Neural cell (in vitro differentiated cells): ENCODE measurements at regions not wholly inside any gene's neighbourhood (a gene's known extent, or its start where the extent isn't known, plus 50 kb on each side); places are given as distances from the start of the nearest gene placed in this dataset.

ENCODE experiments used
- H2AFZ ChIP-seq: fragments of 200-600, 300-800 bp; sonication (generic), shearing (Covaris generic); 2 replicates; pipeline ENCODE4 v1.6.0; 2014; ENCODE audit warnings: low read depth, mild to moderate bottlenecking, antibody characterized with exemption, low read length, moderate library complexity
- H3F3A ChIP-seq: fragments of 200-600 bp; shearing (Covaris generic); 2 replicates; pipeline ENCODE4 v1.6.1; 2016; ENCODE audit warnings: mild to moderate bottlenecking, moderate library complexity, mixed read lengths, antibody characterized with exemption, low read length; ENCODE audit not compliant: insufficient read depth, poor library complexity, severe bottlenecking
- H3K27ac ChIP-seq: fragments of 200-600, 300-800 bp; sonication (generic), shearing (Covaris generic); 2 replicates; pipeline ENCODE4 v1.5.1; 2014; ENCODE audit warnings: mild to moderate bottlenecking, low read length, moderate library complexity
- H3K27me3 ChIP-seq: fragments of 300-800, 200-600 bp; sonication (generic), shearing (Covaris generic); 2 replicates; pipeline ENCODE4 v1.6.0; 2014; ENCODE audit warnings: mild to moderate bottlenecking, low read depth, low read length, moderate library complexity; ENCODE audit not compliant: insufficient read depth
- H3K36me3 ChIP-seq: fragments of 300-800, 200-600 bp; sonication (generic), shearing (Covaris generic); 2 replicates; pipeline ENCODE4 v1.5.1; 2014; ENCODE audit warnings: mild to moderate bottlenecking, antibody characterized with exemption, low read length, moderate library complexity; ENCODE audit not compliant: insufficient read depth
- H3K4me2 ChIP-seq: fragments of 300-800, 200-600 bp; sonication (generic), shearing (Covaris generic); 2 replicates; pipeline ENCODE4 v1.6.0; 2014; ENCODE audit warnings: mild to moderate bottlenecking, low read length
- H3K4me3 ChIP-seq: fragments of 300-800, 200-600 bp; sonication (generic), shearing (Covaris generic); 2 replicates; pipeline ENCODE4 v1.5.1; 2014; ENCODE audit warnings: mild to moderate bottlenecking, low read length, moderate library complexity
- H3K79me2 ChIP-seq: fragments of 200-600 bp; shearing (Covaris generic); replicated peaks from 2 replicates; pipeline ENCODE4 v1.6.0; 2014; ENCODE audit warnings: mild to moderate bottlenecking, low read length, moderate library complexity; ENCODE audit not compliant: insufficient read depth
- H3K9ac ChIP-seq: fragments of 300-800, 200-600 bp; sonication (generic), shearing (Covaris generic); 2 replicates; pipeline ENCODE4 v1.6.1; 2016; ENCODE audit warnings: mild to moderate bottlenecking, low read length, mixed read lengths
- H3K9me2 ChIP-seq: fragments of 200-600 bp; shearing (Covaris generic); 2 replicates; pipeline ENCODE4 v1.6.1; 2016; ENCODE audit warnings: mild to moderate bottlenecking, low read length, mixed read lengths; ENCODE audit not compliant: insufficient read depth
- H3K9me3 ChIP-seq: fragments of 200-600, 300-800 bp; sonication (generic), shearing (Covaris generic); 2 replicates; pipeline ENCODE4 v1.6.1; 2016; ENCODE audit warnings: mild to moderate bottlenecking, mixed run types, low read length, moderate library complexity, mixed read lengths
- H4K20me1 ChIP-seq: fragments of 200-600 bp; shearing (Covaris generic); 2 replicates; pipeline ENCODE4 v1.6.1; 2016; ENCODE audit warnings: mild to moderate bottlenecking, mixed run types; ENCODE audit not compliant: insufficient read depth
- CTCF ChIP-seq: fragments of 450-650 bp; IDR thresholded peaks from 2 replicates; pipeline ENCODE4 v1.5.1; 2014; ENCODE audit warnings: antibody characterized with exemption, mild to moderate bottlenecking, moderate library complexity; ENCODE audit not compliant: poor library complexity, severe bottlenecking
- EP300 ChIP-seq: fragments of 450-650 bp; conservative IDR thresholded peaks from 2 replicates; pipeline ENCODE4 v1.6.1; 2014; ENCODE audit warnings: antibody characterized with exemption, mild to moderate bottlenecking, moderate library complexity; ENCODE audit not compliant: poor library complexity, severe bottlenecking
- EZH2 ChIP-seq: fragments of 200-600, 300-800 bp; shearing (Covaris generic), sonication (generic); IDR thresholded peaks from 2 replicates; pipeline ENCODE4 v1.6.1; 2014; ENCODE audit warnings: antibody characterized with exemption, low read length, borderline replicate concordance, mild to moderate bottlenecking; ENCODE audit not compliant: insufficient read depth, poor library complexity, severe bottlenecking
- MXI1 ChIP-seq: fragments of 450-650 bp; conservative IDR thresholded peaks from 2 replicates; pipeline ENCODE4 v1.6.1; 2014; ENCODE audit warnings: antibody characterized with exemption, mild to moderate bottlenecking; ENCODE audit not compliant: poor library complexity, severe bottlenecking
- POLR2AphosphoS5 ChIP-seq: IDR thresholded peaks from 2 replicates; pipeline ENCODE4 v1.6.1; 2012
- RAD21 ChIP-seq: fragments of 450-650 bp; conservative IDR thresholded peaks from 2 replicates; pipeline ENCODE4 v1.6.1; 2014; ENCODE audit warnings: antibody characterized with exemption, mild to moderate bottlenecking, moderate library complexity
- REST ChIP-seq: IDR thresholded peaks from 2 replicates; pipeline ENCODE4 v1.6.1; 2012; ENCODE audit warnings: borderline replicate concordance
- SMC3 ChIP-seq: fragments of 450-650 bp; conservative IDR thresholded peaks from 2 replicates; pipeline ENCODE4 v1.6.1; 2014; ENCODE audit warnings: antibody characterized with exemption, mild to moderate bottlenecking, moderate library complexity; ENCODE audit not compliant: poor library complexity
- TAF1 ChIP-seq: IDR thresholded peaks from 2 replicates; pipeline ENCODE4 v1.6.1; 2012; ENCODE audit warnings: low read depth

DNA sequence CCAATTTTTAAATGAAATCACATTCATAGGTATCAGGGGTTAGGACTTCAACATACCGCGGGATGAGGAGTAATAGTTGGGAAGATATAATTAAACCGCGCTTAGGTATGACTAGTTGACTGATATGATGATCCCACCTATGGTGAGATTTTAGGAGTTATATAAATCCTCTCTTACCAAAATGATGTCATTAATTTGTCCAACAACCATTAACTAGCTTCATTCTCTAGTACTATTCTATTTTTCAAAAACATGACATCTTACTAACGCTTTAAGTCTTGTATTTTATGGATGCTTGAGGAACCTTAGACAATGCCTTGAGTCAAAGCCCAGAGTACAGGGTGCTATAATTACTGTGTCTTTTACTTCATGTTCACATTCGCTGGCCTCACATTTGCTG is 59.6 kb upstream of the PIK3R1 start:
- no peak for TF ChIP-seq EZH2
- no peak for TF ChIP-seq CTCF
- TF ChIP-seq TAF1: no peak
- no peak for TF ChIP-seq EP300
- TF ChIP-seq MXI1: no peak
- no peak for TF ChIP-seq POLR2AphosphoS5
- no peak for TF ChIP-seq SMC3
- no peak for TF ChIP-seq REST
- no peak for TF ChIP-seq RAD21

GRCh38 chr5:68154119-68154857 is 61.3 kb upstream of the PIK3R1 start:
- Histone ChIP-seq H3K36me3 (no peaks in the 10 kb centered on the region), H3K9me2 (no peaks in the 10 kb centered on the region), H3F3A (no peaks in the 10 kb centered on the region), H4K20me1 (no peaks in the 10 kb centered on the region), H3K9me3 (no peaks in the 10 kb centered on the region), H3K27ac (no peak overlapping the region), H3K27me3 (no peaks in the 10 kb centered on the region), H3K79me2 (no peaks in the 10 kb centered on the region), H3K4me3 (no peak overlapping the region), H3K9ac (no peak overlapping the region), H2AFZ (no peak overlapping the region), H3K4me2 (no peak overlapping the region)
- TF ChIP-seq SMC3: no peak
- no peak for TF ChIP-seq TAF1
- no peak for TF ChIP-seq REST
- no peak for TF ChIP-seq CTCF
- TF ChIP-seq EZH2: no peak
- TF ChIP-seq EP300: no peak
- TF ChIP-seq MXI1: no peak

More for the DNA sequence above, 59.6 kb upstream of the PIK3R1 start:
- Histone ChIP-seq H3F3A (no peaks in the 10 kb centered on the region), H3K9ac (no peak overlapping the region), H3K27me3 (no peaks in the 10 kb centered on the region), H3K36me3 (no peaks in the 10 kb centered on the region), H3K27ac (no peak overlapping the region), H3K9me2 (no peaks in the 10 kb centered on the region), H2AFZ (no peak overlapping the region), H3K4me3 (no peak overlapping the region), H3K4me2 (no peak overlapping the region), H3K9me3 (no peaks in the 10 kb centered on the region), H4K20me1 (no peaks in the 10 kb centered on the region), H3K79me2 (no peaks in the 10 kb centered on the region)
